ENCODE measurements at regions not wholly inside any gene's neighbourhood (a gene's known extent, or its start where the extent isn't known, plus 50 kb on each side); places are given as distances from the start of the nearest gene placed in this dataset.

GRCh38 chr9:82722561-82722960, 340.4 kb downstream of the RASEF start:
- Histone ChIP-seq H3K9me3 (ENCODE audit: low read length) (no peaks in the 10 kb centered on the region), H3K9ac (ENCODE audit: low read length) (no peak overlapping the region), H3K4me2 (ENCODE audit: low read length) (no peak overlapping the region), H3F3A (ENCODE audit: low read length, unreplicated experiment) (no peaks in the 10 kb centered on the region), H3K4me1 (ENCODE audit: insufficient read depth, low read length) (0 out of 2 replicates have a peak, but pooled peaks cover 5% of the 10 kb centered on the region), H3K36me3 (ENCODE audit: low read depth, low read length) (no peaks in the 10 kb centered on the region), H2AFZ (ENCODE audit: low read length) (no peak overlapping the region), H3K9me2 (replicated peaks; ENCODE audit: low read length) (no peaks in the 10 kb centered on the region), H4K20me1 (ENCODE audit: low read length) (no peaks in the 10 kb centered on the region), H3K4me3 (ENCODE audit: low read length) (no peak overlapping the region), H3K79me2 (ENCODE audit: low read length) (no peaks in the 10 kb centered on the region), H3K27me3 (ENCODE audit: low read length) (0 out of 2 replicates have a peak, but pooled peaks cover under 1% of the 10 kb centered on the region), H3K27ac (ENCODE audit: low read length) (no peak overlapping the region)
- ATAC-seq = no peak
- ChIA-PET POLR2A (ENCODE audit: unreplicated experiment) (no interaction called here), CTCF (no interaction called here)
- intact Hi-C loops (cut with micrococcal nuclease) = no loop called here
- TF ChIP-seq EZH2 (IDR thresholded peaks at IDR 0.05; ENCODE audit: low read length, unreplicated experiment) (no peak), CTCF (conservative IDR thresholded peaks at IDR 0.05; ENCODE audit: low read depth, low read length) (no peak), EZH2phosphoT487 (IDR thresholded peaks at IDR 0.05; ENCODE audit: borderline replicate concordance, low read length) (no peak)
- DNase-seq = peak; percentile 16
- no TSS peak for BruUV-seq (replicated peaks)

- DNase-seq = no peak
- ChIA-PET CTCF (no interaction called here), POLR2A (ENCODE audit: unreplicated experiment) (no interaction called here)
- Histone ChIP-seq H3K27me3 (ENCODE audit: low read length) (0 out of 2 replicates have a peak, but pooled peaks cover 4% of the 10 kb centered on the region), H3K9me3 (ENCODE audit: low read length) (no peaks in the 10 kb centered on the region), H3K9ac (ENCODE audit: low read length) (no peak overlapping the region), H4K20me1 (ENCODE audit: low read length) (no peaks in the 10 kb centered on the region), H3K4me3 (ENCODE audit: low read length) (no peak overlapping the region), H3K36me3 (ENCODE audit: low read depth, low read length) (no peaks in the 10 kb centered on the region), H3K27ac (ENCODE audit: low read length) (no peak overlapping the region), H3K4me2 (ENCODE audit: low read length) (no peak overlapping the region), H3K9me2 (replicated peaks; ENCODE audit: low read length) (no peaks in the 10 kb centered on the region), H3F3A (ENCODE audit: low read length, unreplicated experiment) (no peaks in the 10 kb centered on the region), H2AFZ (ENCODE audit: low read length) (no peak overlapping the region), H3K4me1 (ENCODE audit: insufficient read depth, low read length) (0 out of 2 replicates have a peak, but pooled peaks cover 5% of the 10 kb centered on the region), H3K79me2 (ENCODE audit: low read length) (no peaks in the 10 kb centered on the region)
- BruUV-seq (replicated peaks) = no TSS peak
- TF ChIP-seq CTCF (conservative IDR thresholded peaks at IDR 0.05; ENCODE audit: low read depth, low read length) (no peak), EZH2phosphoT487 (IDR thresholded peaks at IDR 0.05; ENCODE audit: borderline replicate concordance, low read length) (no peak), EZH2 (IDR thresholded peaks at IDR 0.05; ENCODE audit: low read length, unreplicated experiment) (no peak)
- no peak for ATAC-seq
- intact Hi-C loops (cut with micrococcal nuclease) = no loop called here
Measured at GRCh38 chr9:82726424-82727276, 336.3 kb downstream of the RASEF start.

- H3F3A ChIP-seq (ENCODE audit: low read length, unreplicated experiment) = no peaks in the 10 kb centered on the region
- no peak overlapping the region for H3K9ac ChIP-seq (ENCODE audit: low read length)
- H3K9me3 ChIP-seq (ENCODE audit: low read length) = no peaks in the 10 kb centered on the region
- H3K27me3 ChIP-seq (ENCODE audit: low read length) = 0 out of 2 replicates have a peak, but pooled peaks cover 4% of the 10 kb centered on the region
- no peak overlapping the region for H3K4me2 ChIP-seq (ENCODE audit: low read length)
- TF ChIP-seq CTCF (conservative IDR thresholded peaks at IDR 0.05; ENCODE audit: low read depth, low read length) (no peak), EZH2 (IDR thresholded peaks at IDR 0.05; ENCODE audit: low read length, unreplicated experiment) (no peak), EZH2phosphoT487 (IDR thresholded peaks at IDR 0.05; ENCODE audit: borderline replicate concordance, low read length) (no peak)
- ATAC-seq = no peak
- DNase-seq = no peak
- H4K20me1 ChIP-seq (ENCODE audit: low read length) = no peaks in the 10 kb centered on the region
- no peaks in the 10 kb centered on the region for H3K9me2 ChIP-seq (replicated peaks; ENCODE audit: low read length)
- H3K4me1 ChIP-seq (ENCODE audit: insufficient read depth, low read length) = no peaks in the 10 kb centered on the region
- CTCF ChIA-PET = no interaction called here
- no peak overlapping the region for H3K27ac ChIP-seq (ENCODE audit: low read length)
- intact Hi-C loops (cut with micrococcal nuclease) = no loop called here
- H3K4me3 ChIP-seq (ENCODE audit: low read length) = no peak overlapping the region
- POLR2A ChIA-PET (ENCODE audit: unreplicated experiment) = no interaction called here
- H2AFZ ChIP-seq (ENCODE audit: low read length) = no peak overlapping the region
- BruUV-seq (replicated peaks) = no TSS peak
- H3K36me3 ChIP-seq (ENCODE audit: low read depth, low read length) = no peaks in the 10 kb centered on the region
- no peaks in the 10 kb centered on the region for H3K79me2 ChIP-seq (ENCODE audit: low read length)
Measured at GRCh38 chr9:82729141-82729540, 333.8 kb downstream of the RASEF start.

All from PC-3 (cell line).